Neural cell (in vitro differentiated cells): ENCODE measurements at regions not wholly inside any gene's neighbourhood (a gene's known extent, or its start where the extent isn't known, plus 50 kb on each side); places are given as distances from the start of the nearest gene placed in this dataset.

Experiments used
- EP300 ChIP-seq: fragments of 450-650 bp; conservative IDR thresholded peaks from 2 replicates; pipeline ENCODE4 v1.6.1; 2014; ENCODE audit warnings: antibody characterized with exemption, mild to moderate bottlenecking, moderate library complexity; ENCODE audit not compliant: poor library complexity, severe bottlenecking
- EZH2 ChIP-seq: fragments of 200-600, 300-800 bp; shearing (Covaris generic), sonication (generic); IDR thresholded peaks from 2 replicates; pipeline ENCODE4 v1.6.1; 2014; ENCODE audit warnings: antibody characterized with exemption, low read length, borderline replicate concordance, mild to moderate bottlenecking; ENCODE audit not compliant: insufficient read depth, poor library complexity, severe bottlenecking
- RAD21 ChIP-seq: fragments of 450-650 bp; conservative IDR thresholded peaks from 2 replicates; pipeline ENCODE4 v1.6.1; 2014; ENCODE audit warnings: antibody characterized with exemption, mild to moderate bottlenecking, moderate library complexity
- TF ChIP-seq, protein P1 (sequence below): fragments of 450-650 bp; IDR thresholded peaks from 2 replicates; pipeline ENCODE4 v1.5.1; 2014; ENCODE audit warnings: antibody characterized with exemption, mild to moderate bottlenecking, moderate library complexity; ENCODE audit not compliant: poor library complexity, severe bottlenecking
- TF ChIP-seq, protein P2 (sequence below): IDR thresholded peaks from 2 replicates; pipeline ENCODE4 v1.6.1; 2012; ENCODE audit warnings: borderline replicate concordance

DNA sequence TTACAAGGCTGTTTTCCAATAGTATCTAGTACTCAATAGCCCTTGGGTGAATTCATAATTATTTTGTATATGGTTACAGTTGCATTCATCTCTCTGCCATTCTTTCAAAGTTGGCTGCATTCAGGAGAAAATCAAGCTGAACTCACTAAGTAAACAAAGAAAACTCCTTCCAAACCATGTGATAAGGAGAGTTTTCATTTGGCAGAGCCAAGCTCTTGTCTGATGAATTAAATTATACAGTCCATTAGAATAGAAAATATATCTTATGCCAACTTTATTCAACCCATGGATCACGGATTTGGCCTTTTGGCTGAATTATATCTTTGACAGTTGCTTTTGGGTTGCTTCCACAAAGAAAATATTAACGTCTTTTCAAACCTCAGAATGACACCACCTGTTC, 272.3 kb upstream of the ROBO1 start:
- TF ChIP-seq, protein P1, sequence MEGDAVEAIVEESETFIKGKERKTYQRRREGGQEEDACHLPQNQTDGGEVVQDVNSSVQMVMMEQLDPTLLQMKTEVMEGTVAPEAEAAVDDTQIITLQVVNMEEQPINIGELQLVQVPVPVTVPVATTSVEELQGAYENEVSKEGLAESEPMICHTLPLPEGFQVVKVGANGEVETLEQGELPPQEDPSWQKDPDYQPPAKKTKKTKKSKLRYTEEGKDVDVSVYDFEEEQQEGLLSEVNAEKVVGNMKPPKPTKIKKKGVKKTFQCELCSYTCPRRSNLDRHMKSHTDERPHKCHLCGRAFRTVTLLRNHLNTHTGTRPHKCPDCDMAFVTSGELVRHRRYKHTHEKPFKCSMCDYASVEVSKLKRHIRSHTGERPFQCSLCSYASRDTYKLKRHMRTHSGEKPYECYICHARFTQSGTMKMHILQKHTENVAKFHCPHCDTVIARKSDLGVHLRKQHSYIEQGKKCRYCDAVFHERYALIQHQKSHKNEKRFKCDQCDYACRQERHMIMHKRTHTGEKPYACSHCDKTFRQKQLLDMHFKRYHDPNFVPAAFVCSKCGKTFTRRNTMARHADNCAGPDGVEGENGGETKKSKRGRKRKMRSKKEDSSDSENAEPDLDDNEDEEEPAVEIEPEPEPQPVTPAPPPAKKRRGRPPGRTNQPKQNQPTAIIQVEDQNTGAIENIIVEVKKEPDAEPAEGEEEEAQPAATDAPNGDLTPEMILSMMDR, result no peak
- TF ChIP-seq EP300, result no peak
- TF ChIP-seq, protein P2, sequence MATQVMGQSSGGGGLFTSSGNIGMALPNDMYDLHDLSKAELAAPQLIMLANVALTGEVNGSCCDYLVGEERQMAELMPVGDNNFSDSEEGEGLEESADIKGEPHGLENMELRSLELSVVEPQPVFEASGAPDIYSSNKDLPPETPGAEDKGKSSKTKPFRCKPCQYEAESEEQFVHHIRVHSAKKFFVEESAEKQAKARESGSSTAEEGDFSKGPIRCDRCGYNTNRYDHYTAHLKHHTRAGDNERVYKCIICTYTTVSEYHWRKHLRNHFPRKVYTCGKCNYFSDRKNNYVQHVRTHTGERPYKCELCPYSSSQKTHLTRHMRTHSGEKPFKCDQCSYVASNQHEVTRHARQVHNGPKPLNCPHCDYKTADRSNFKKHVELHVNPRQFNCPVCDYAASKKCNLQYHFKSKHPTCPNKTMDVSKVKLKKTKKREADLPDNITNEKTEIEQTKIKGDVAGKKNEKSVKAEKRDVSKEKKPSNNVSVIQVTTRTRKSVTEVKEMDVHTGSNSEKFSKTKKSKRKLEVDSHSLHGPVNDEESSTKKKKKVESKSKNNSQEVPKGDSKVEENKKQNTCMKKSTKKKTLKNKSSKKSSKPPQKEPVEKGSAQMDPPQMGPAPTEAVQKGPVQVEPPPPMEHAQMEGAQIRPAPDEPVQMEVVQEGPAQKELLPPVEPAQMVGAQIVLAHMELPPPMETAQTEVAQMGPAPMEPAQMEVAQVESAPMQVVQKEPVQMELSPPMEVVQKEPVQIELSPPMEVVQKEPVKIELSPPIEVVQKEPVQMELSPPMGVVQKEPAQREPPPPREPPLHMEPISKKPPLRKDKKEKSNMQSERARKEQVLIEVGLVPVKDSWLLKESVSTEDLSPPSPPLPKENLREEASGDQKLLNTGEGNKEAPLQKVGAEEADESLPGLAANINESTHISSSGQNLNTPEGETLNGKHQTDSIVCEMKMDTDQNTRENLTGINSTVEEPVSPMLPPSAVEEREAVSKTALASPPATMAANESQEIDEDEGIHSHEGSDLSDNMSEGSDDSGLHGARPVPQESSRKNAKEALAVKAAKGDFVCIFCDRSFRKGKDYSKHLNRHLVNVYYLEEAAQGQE, result no peak
- no peak for TF ChIP-seq RAD21
- TF ChIP-seq EZH2, result no peak
